Spleen (tissue), 11 donors: ENCODE measurements at regions not wholly inside any gene's neighbourhood (a gene's known extent, or its start where the extent isn't known, plus 50 kb on each side); places are given as distances from the start of the nearest gene placed in this dataset.

ENCODE experiments used
- DNase-seq: peaks from one replicate; pipeline ENCODE4 v3.0.0-alpha.2; 2020
- H3K27ac ChIP-seq, 8 donors: fragments of 200-600 bp; sonication (generic) in 7 of 8; 1 replicate in 4 of 8; 2 replicates in 4 of 8; pipeline versions ENCODE4 v1.5.0 to v1.8.0; 2016 to 2021; ENCODE audit warnings: inconsistent platforms in 4 of 8, mild to moderate bottlenecking in 4 of 8, moderate library complexity in 1 of 8
- H3K27me3 ChIP-seq, 7 donors: fragments of 200-600 bp; sonication (generic) in 6 of 7; replicated peaks in 1 of 7; 1 replicate in 4 of 7; 2 replicates in 3 of 7; pipeline versions ENCODE4 v1.5.0 to v1.8.0; 2016 to 2021; ENCODE audit warnings: inconsistent platforms in 3 of 7, mild to moderate bottlenecking in 1 of 7
- H3K36me3 ChIP-seq, 6 donors: fragments of 200-600 bp; sonication (generic) in 5 of 6; 1 replicate in 4 of 6; 2 replicates in 2 of 6; pipeline versions ENCODE4 v1.5.0 to v1.8.0; 2016 to 2021; ENCODE audit warnings: inconsistent platforms in 2 of 6
- H3K4me1 ChIP-seq, 6 donors: fragments of 200-600 bp; sonication (generic) in 5 of 6; 1 replicate in 3 of 6; 2 replicates in 3 of 6; pipeline versions ENCODE4 v1.5.0 to v1.8.0; 2016 to 2021; ENCODE audit warnings: inconsistent platforms in 3 of 6
- H3K4me3 ChIP-seq, 8 donors: fragments of 200-600 bp; sonication (generic) in 7 of 8; 1 replicate in 4 of 8; 2 replicates in 4 of 8; pipeline versions ENCODE4 v1.5.0 to v1.8.0; 2016 to 2021; ENCODE audit warnings: inconsistent platforms in 4 of 8, mild to moderate bottlenecking in 4 of 8, moderate library complexity in 2 of 8
- H3K9me3 ChIP-seq, 8 donors: fragments of 200-600 bp; sonication (generic) in 7 of 8; 1 replicate in 4 of 8; 2 replicates in 4 of 8; pipeline versions ENCODE4 v1.5.0 to v1.8.0; 2016 to 2021; ENCODE audit warnings: inconsistent platforms in 4 of 8
- CTCF ChIP-seq, 11 experiments: fragments of 200-600 bp in 7 of 11; fragments of 450-650 bp in 4 of 11; sonication (generic) in 4 of 11; IDR thresholded peaks in 8 of 11; conservative IDR thresholded peaks in 3 of 11; 1 replicate in 7 of 11; 2 replicates in 4 of 11; pipeline versions ENCODE4 v1.4.0 to v1.8.0; 2016 to 2021; ENCODE audit warnings: antibody characterized with exemption in 11 of 11, inconsistent platforms in 4 of 11, mild to moderate bottlenecking in 1 of 11
- POLR2A ChIP-seq, 3 donors: fragments of 450-650 bp; IDR thresholded peaks; one replicate each; pipeline ENCODE4 v1.5.1; 2017; ENCODE audit warnings: antibody characterized with exemption in 3 of 3, mild to moderate bottlenecking in 1 of 3
- POLR2AphosphoS5 ChIP-seq, 3 donors: sonication (generic); formaldehyde crosslinking; IDR thresholded peaks; one replicate each; pipeline ENCODE4 v1.5.1; 2017; ENCODE audit warnings: antibody characterized with exemption in 3 of 3
- WGBS, 5 donors: extraction: QIAGEN DNeasy Blood & Tissue Kit in 3 of 5; methylation state at CpG; one replicate each; pipeline versions ENCODE4 v1.1.5 to v1.1.7; 2013 to 2018; 5-methylcytosine and 5-hydroxymethylcytosine counted together
- intact Hi-C: fragments of 100-400 bp; cut with DNase I; formaldehyde crosslinking; loops from one replicate; pipeline ENCODE4 v1.15.0; 2023; ENCODE audit warnings: low total_unique reads
- donor health status: healthy with polysubstance abuse.
- donor health status: DM: no; HTN: no; CAD: no; lungs with moderate emphysema.
- donor health status: DM: no; HTN: no; CAD: no.
- donor health status: Bipolar disorder and iron deficiency.
- donor health status: healthy.
- donor health status: DM: no; HTN: no; CAD: no.
- donor health status: DM: yes; HTN: yes; CAD: no.

- H3K9me3 ChIP-seq = no peaks in the 10 kb centered on the region
- TF ChIP-seq CTCF (IDR thresholded peaks at IDR 0.05 in 8 of 11, conservative IDR thresholded peaks at IDR 0.05 in 3 of 11) (no peak), POLR2A (IDR thresholded peaks at IDR 0.05) (no peak), POLR2AphosphoS5 (IDR thresholded peaks at IDR 0.05) (no peak)
- intact Hi-C loops = no loop called here
- no peak overlapping the region for H3K27ac ChIP-seq
- no peaks in the 10 kb centered on the region for H3K36me3 ChIP-seq
- no peak overlapping the region for H3K4me3 ChIP-seq
- no peaks in the 10 kb centered on the region for H3K27me3 ChIP-seq
- no peak for DNase-seq
- 82 to 90% (median 85%) methylated on average over 4 of the region's 4 CpGs for WGBS, 5 donors
- no peaks in the 10 kb centered on the region for H3K4me1 ChIP-seq
Measured at GRCh38 chr6:155837474-155837873, 381.8 kb upstream of the NOX3 start.

GRCh38 chr6:155832596-155832995, 377.0 kb upstream of the NOX3 start:
- H3K27ac ChIP-seq = no peak overlapping the region
- TF ChIP-seq POLR2A (IDR thresholded peaks at IDR 0.05) = no peak
- TF ChIP-seq CTCF (IDR thresholded peaks at IDR 0.05 in 8 of 11, conservative IDR thresholded peaks at IDR 0.05 in 3 of 11) = no peak
- TF ChIP-seq POLR2AphosphoS5 (IDR thresholded peaks at IDR 0.05) = no peak
- no peak overlapping the region for H3K4me3 ChIP-seq
- H3K27me3 ChIP-seq = no peaks in the 10 kb centered on the region
- no peaks in the 10 kb centered on the region for H3K4me1 ChIP-seq
- no peaks in the 10 kb centered on the region for H3K36me3 ChIP-seq
- no peak for DNase-seq
- intact Hi-C loops = no loop called here
- H3K9me3 ChIP-seq = no peaks in the 10 kb centered on the region
- WGBS, 5 donors = 59 to 96% (median 84%) methylated on average over 4 of the region's 4 CpGs

GRCh38 chr6:155830531-155830930, 374.9 kb upstream of the NOX3 start:
- TF ChIP-seq POLR2A (IDR thresholded peaks at IDR 0.05) (no peak), CTCF (IDR thresholded peaks at IDR 0.05 in 8 of 11, conservative IDR thresholded peaks at IDR 0.05 in 3 of 11) (no peak), POLR2AphosphoS5 (IDR thresholded peaks at IDR 0.05) (no peak)
- 47 to 66% (median 51%) methylated on average over 5 of the region's 5 CpGs for WGBS, 5 donors
- no peak overlapping the region for H3K27ac ChIP-seq
- no peak overlapping the region for H3K4me3 ChIP-seq
- DNase-seq = no peak
- H3K27me3 ChIP-seq = no peaks in the 10 kb centered on the region
- no peaks in the 10 kb centered on the region for H3K4me1 ChIP-seq
- intact Hi-C loops = no loop called here
- H3K9me3 ChIP-seq = no peaks in the 10 kb centered on the region
- no peaks in the 10 kb centered on the region for H3K36me3 ChIP-seq

- WGBS, 5 donors = 82 to 91% (median 87%) methylated on average over 2 of the region's 2 CpGs
- H3K27ac ChIP-seq = no peak overlapping the region
- no peaks in the 10 kb centered on the region for H3K9me3 ChIP-seq
- intact Hi-C loops = no loop called here
- no peak overlapping the region for H3K4me3 ChIP-seq
- H3K36me3 ChIP-seq = no peaks in the 10 kb centered on the region
- H3K4me1 ChIP-seq = no peaks in the 10 kb centered on the region
- H3K27me3 ChIP-seq = no peaks in the 10 kb centered on the region
- TF ChIP-seq CTCF (IDR thresholded peaks at IDR 0.05 in 8 of 11, conservative IDR thresholded peaks at IDR 0.05 in 3 of 11) = no peak
- TF ChIP-seq POLR2A (IDR thresholded peaks at IDR 0.05) = no peak
- TF ChIP-seq POLR2AphosphoS5 (IDR thresholded peaks at IDR 0.05) = no peak
- no peak for DNase-seq
Measured at GRCh38 chr6:155829646-155830045, 374.0 kb upstream of the NOX3 start.
